H1 (cell line): ENCODE measurements at regions not wholly inside any gene's neighbourhood (a gene's known extent, or its start where the extent isn't known, plus 50 kb on each side); places are given as distances from the start of the nearest gene placed in this dataset.

Experiments used
- CTBP2 ChIP-seq: IDR thresholded peaks from 2 replicates; pipeline ENCODE4 v1.7.0; 2011; ENCODE audit warnings: borderline replicate concordance, mild to moderate bottlenecking, moderate library complexity, mixed read lengths, low read length; ENCODE audit not compliant: insufficient read depth, insufficient read length
- POLR2AphosphoS5 ChIP-seq: IDR thresholded peaks from 2 replicates; pipeline ENCODE4 v1.6.1; 2011; ENCODE audit warnings: low read depth, low read length
- TF ChIP-seq, protein P1 (sequence below), 3 experiments: IDR thresholded peaks; 1 replicate in 2 of 3; 2 replicates in 1 of 3; pipeline versions ENCODE4 v1.5.1 to v1.6.1; 2011; ENCODE audit warnings: low read length in 3 of 3, mild to moderate bottlenecking in 3 of 3, inconsistent platforms in 2 of 3, low read depth in 1 of 3, moderate library complexity in 1 of 3; ENCODE audit not compliant: insufficient read depth in 1 of 3; ENCODE audit errors: control extremely low read depth in 1 of 3

DNA sequence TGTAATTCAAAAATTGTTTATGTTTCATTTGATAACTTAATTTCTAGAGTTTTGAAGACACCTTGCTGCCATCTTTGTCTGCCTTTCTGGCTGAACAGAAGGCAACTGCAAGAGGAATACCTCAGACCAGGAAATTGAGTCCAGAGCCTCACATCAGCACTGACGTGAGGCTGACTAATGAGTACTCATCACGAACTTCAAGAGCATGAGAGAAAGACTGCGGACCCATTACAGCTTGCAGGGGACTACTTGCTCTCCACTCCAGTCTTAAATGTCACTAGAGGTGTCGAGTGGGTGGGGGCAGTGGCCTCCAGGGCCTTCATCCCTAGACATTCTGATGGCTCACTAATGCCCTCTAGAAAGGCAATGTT, 109.5 kb upstream of the SSTR4 start:
- no peak for TF ChIP-seq POLR2AphosphoS5
- TF ChIP-seq CTBP2 = no peak
- TF ChIP-seq, protein P1, sequence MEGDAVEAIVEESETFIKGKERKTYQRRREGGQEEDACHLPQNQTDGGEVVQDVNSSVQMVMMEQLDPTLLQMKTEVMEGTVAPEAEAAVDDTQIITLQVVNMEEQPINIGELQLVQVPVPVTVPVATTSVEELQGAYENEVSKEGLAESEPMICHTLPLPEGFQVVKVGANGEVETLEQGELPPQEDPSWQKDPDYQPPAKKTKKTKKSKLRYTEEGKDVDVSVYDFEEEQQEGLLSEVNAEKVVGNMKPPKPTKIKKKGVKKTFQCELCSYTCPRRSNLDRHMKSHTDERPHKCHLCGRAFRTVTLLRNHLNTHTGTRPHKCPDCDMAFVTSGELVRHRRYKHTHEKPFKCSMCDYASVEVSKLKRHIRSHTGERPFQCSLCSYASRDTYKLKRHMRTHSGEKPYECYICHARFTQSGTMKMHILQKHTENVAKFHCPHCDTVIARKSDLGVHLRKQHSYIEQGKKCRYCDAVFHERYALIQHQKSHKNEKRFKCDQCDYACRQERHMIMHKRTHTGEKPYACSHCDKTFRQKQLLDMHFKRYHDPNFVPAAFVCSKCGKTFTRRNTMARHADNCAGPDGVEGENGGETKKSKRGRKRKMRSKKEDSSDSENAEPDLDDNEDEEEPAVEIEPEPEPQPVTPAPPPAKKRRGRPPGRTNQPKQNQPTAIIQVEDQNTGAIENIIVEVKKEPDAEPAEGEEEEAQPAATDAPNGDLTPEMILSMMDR (IDR thresholded peaks at IDR 0.05; ENCODE audit: control extremely low read depth in 1 of 3, insufficient read depth in 1 of 3, low read depth in 1 of 3, low read length in 3 of 3) = no peak
